IMR-90 (cell line): ENCODE measurements at regions not wholly inside any gene's neighbourhood (a gene's known extent, or its start where the extent isn't known, plus 50 kb on each side); places are given as distances from the start of the nearest gene placed in this dataset.

ENCODE experiments used
- ATAC-seq: fragments of 200-7000 bp; cut with Tn5 transposase; 2 replicates; pipeline ENCODE4 v1.9.1; 2020; ENCODE audit warnings: low read depth, mild to moderate bottlenecking, moderate library complexity
- BruUV-seq: library from RNA; stranded (reverse); fragments of 400-500 nt; replicated peaks from 2 replicates; lab custom pipeline; 2021; lab: Mats Ljungman, UMichigan
- CTCF ChIA-PET: fragments of 300-600 bp; formaldehyde crosslinking; extraction: SDS; loops from one replicate; lab custom pipeline; 2021; ENCODE audit warnings: antibody characterized with exemption; lab: Yijun Ruan, JAX
- POLR2A ChIA-PET: fragments of 300-600 bp; sonication (Branson Sonifier 250); formaldehyde crosslinking; loops from one replicate; lab custom pipeline; 2022; ENCODE audit warnings: antibody characterized with exemption; ENCODE audit not compliant: unreplicated experiment; lab: Charles Lee
- DNase-seq: peaks from one replicate; pipeline ENCODE4 v3.0.0; 2013
- H2AFZ ChIP-seq: replicated peaks from 2 replicates; pipeline ENCODE3; 2013; ENCODE audit warnings: low read length, mild to moderate bottlenecking; ENCODE audit not compliant: poor library complexity
- H2AK5ac ChIP-seq: 2 replicates; pipeline ENCODE4 v1.6.1; 2013; ENCODE audit warnings: low read depth, low read length, inconsistent platforms
- H2AK9ac ChIP-seq: replicated peaks from 2 replicates; pipeline ENCODE3; 2013; ENCODE audit warnings: mild to moderate bottlenecking, low read depth, low read length, moderate library complexity; ENCODE audit not compliant: poor library complexity
- H2BK120ac ChIP-seq: 2 replicates; pipeline ENCODE4 v1.6.1; 2013; ENCODE audit warnings: low read depth, low read length, inconsistent platforms
- H2BK15ac ChIP-seq: 3 replicates; pipeline ENCODE4 v1.6.1; 2013; ENCODE audit warnings: low read depth, low read length, inconsistent platforms
- H2BK20ac ChIP-seq: 2 replicates; pipeline ENCODE4 v1.6.1; 2013; ENCODE audit warnings: low read depth, mild to moderate bottlenecking, inconsistent platforms, low read length, moderate library complexity
- H2BK5ac ChIP-seq: 2 replicates; pipeline ENCODE4 v1.6.1; 2013; ENCODE audit warnings: mild to moderate bottlenecking, low read depth, low read length, inconsistent platforms; ENCODE audit not compliant: poor library complexity, severe bottlenecking
- H3K14ac ChIP-seq: replicated peaks from 2 replicates; pipeline ENCODE4 v1.6.1; 2013; ENCODE audit warnings: low read depth, low read length, inconsistent platforms
- H3K18ac ChIP-seq: 2 replicates; pipeline ENCODE4 v1.6.1; 2013; ENCODE audit warnings: low read depth, low read length, control low read depth
- H3K23ac ChIP-seq: 2 replicates; pipeline ENCODE4 v1.6.1; 2013; ENCODE audit warnings: low read depth, low read length, inconsistent platforms
- H3K27ac ChIP-seq: 2 replicates; pipeline ENCODE4 v1.5.1; 2013; ENCODE audit warnings: mild to moderate bottlenecking, control low read depth, low read length; ENCODE audit not compliant: insufficient read depth
- H3K27me3 ChIP-seq: 2 replicates; pipeline ENCODE4 v1.6.1; 2013; ENCODE audit warnings: low read length; ENCODE audit not compliant: control insufficient read depth, insufficient read depth
- H3K36me3 ChIP-seq: 2 replicates; pipeline ENCODE4 v1.6.1; 2013; ENCODE audit warnings: low read length, mixed read lengths; ENCODE audit not compliant: control insufficient read depth, insufficient read depth
- H3K4ac ChIP-seq: 2 replicates; pipeline ENCODE4 v1.6.1; 2013; ENCODE audit warnings: low read depth, low read length, inconsistent platforms
- H3K4me1 ChIP-seq: 2 replicates; pipeline ENCODE4 v1.6.1; 2013; ENCODE audit warnings: low read length, mixed read lengths; ENCODE audit not compliant: control insufficient read depth, insufficient read depth
- H3K4me2 ChIP-seq: 2 replicates; pipeline ENCODE4 v1.6.1; 2013; ENCODE audit warnings: low read depth, mild to moderate bottlenecking, control low read depth, low read length, moderate library complexity
- H3K4me3 ChIP-seq: 2 replicates; pipeline ENCODE4 v1.5.1; 2013; ENCODE audit warnings: low read depth, mild to moderate bottlenecking, control low read depth, low read length, moderate library complexity; ENCODE audit not compliant: insufficient read depth
- H3K56ac ChIP-seq: 2 replicates; pipeline ENCODE4 v1.6.1; 2013; ENCODE audit warnings: low read length, inconsistent platforms; ENCODE audit not compliant: insufficient read depth; ENCODE audit errors: extremely low read depth
- H3K79me1 ChIP-seq, 2 experiments: 2 replicates each; pipeline ENCODE4 v1.6.1; 2013; ENCODE audit warnings: low read length in 2 of 2, inconsistent platforms in 1 of 2, low read depth in 1 of 2
- H3K9ac ChIP-seq: 2 replicates; pipeline ENCODE4 v1.6.1; 2013; ENCODE audit warnings: low read depth, low read length, control low read depth
- H3K9me1 ChIP-seq: 2 replicates; pipeline ENCODE4 v1.6.1; 2013; ENCODE audit warnings: low read length, inconsistent platforms; ENCODE audit not compliant: insufficient read depth
- H3K9me3 ChIP-seq: 2 replicates; pipeline ENCODE4 v1.6.1; 2013; ENCODE audit warnings: low read length; ENCODE audit not compliant: control insufficient read depth, insufficient read depth
- H4K20me1 ChIP-seq: 2 replicates; pipeline ENCODE4 v1.6.1; 2013; ENCODE audit warnings: low read length, inconsistent platforms; ENCODE audit not compliant: insufficient read depth
- H4K5ac ChIP-seq: 2 replicates; pipeline ENCODE4 v1.6.1; 2013; ENCODE audit warnings: mild to moderate bottlenecking, low read depth, low read length, control low read depth
- H4K8ac ChIP-seq, 2 experiments: 2 replicates each; pipeline ENCODE4 v1.6.1; 2013; ENCODE audit warnings: low read depth in 2 of 2, low read length in 2 of 2, control low read depth in 1 of 2, inconsistent platforms in 1 of 2
- H4K91ac ChIP-seq: 2 replicates; pipeline ENCODE4 v1.6.1; 2013; ENCODE audit warnings: low read depth, low read length, inconsistent platforms; ENCODE audit not compliant: insufficient read depth
- WGBS, 2 experiments: methylation state at CpG; one replicate each; pipeline versions ENCODE4 v1.1.5 to v1.1.7; 2013; ENCODE audit warnings: missing lambda C conversion rate in 2 of 2; ENCODE audit not compliant: insufficient read length in 1 of 2; ENCODE audit errors: extremely low coverage in 2 of 2; 5-methylcytosine and 5-hydroxymethylcytosine counted together
- dilution Hi-C: fragments of 300-500 bp; cut with HindIII; formaldehyde crosslinking; loops from one replicate; pipeline ENCODE4 v1.14.3; 2018; ENCODE audit warnings: low sequenced_read_pairs; ENCODE audit not compliant: unreplicated experiment
- in situ Hi-C: fragments of 300-500 bp; cut with MboI; formaldehyde crosslinking; loops from 3 replicates; pipeline ENCODE4 v1.14.3; 2019; ENCODE audit warnings: low sequenced_read_pairs, inconsistent platforms, mixed read lengths
- intact Hi-C: fragments of 100-400 bp; cut with micrococcal nuclease; formaldehyde crosslinking; loops from 2 replicates; pipeline ENCODE4 v1.10.0; 2022
- TF ChIP-seq, protein P1 (sequence below): fragments of 150-350 bp; IDR thresholded peaks from 2 replicates; pipeline ENCODE4 v1.6.1; 2016; ENCODE audit warnings: low read depth, mild to moderate bottlenecking, low read length, moderate library complexity, borderline replicate concordance

DNA sequence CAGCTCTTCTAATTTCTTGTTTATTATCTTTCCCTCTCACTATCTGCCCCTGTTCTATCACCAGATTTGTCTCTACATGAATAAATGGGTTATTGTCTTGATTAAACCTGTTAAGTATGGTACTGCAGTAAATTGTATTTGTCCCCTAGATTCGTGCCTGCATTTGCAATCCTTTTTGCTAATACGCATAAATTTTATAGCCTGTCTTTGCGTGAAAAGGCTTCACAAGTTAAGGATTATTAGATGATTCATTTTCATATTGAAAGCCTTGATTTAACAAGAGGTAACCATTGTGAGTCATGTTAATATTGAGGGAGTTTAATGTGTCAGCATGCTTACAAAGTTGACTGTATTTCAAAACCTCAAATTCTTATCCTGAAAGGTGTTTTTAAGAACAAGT is 204.6 kb downstream of the PCSK1 start:
- Histone ChIP-seq H3K4ac (no peak overlapping the region; the same call in 1 of the 2 replicates), H3K23ac (no peak overlapping the region), H3K4me1 (peaks cover 9% of the 10 kb centered on the region), H3K14ac (no peak overlapping the region), H3K4me2 (no peak overlapping the region), H2AFZ (no peak overlapping the region), H4K5ac (peak overlapping the region; percentile 43; the same call in 1 of the 2 replicates), H4K20me1 (no peaks in the 10 kb centered on the region), H2AK5ac (no peak overlapping the region), H3K36me3 (no peaks in the 10 kb centered on the region), H3K27ac (no peak overlapping the region; the same call in 1 of the 2 replicates), H2AK9ac (no peak overlapping the region), H3K9me3 (no peaks in the 10 kb centered on the region), H4K8ac (peak overlapping the region in 1 of 2 experiments; percentile 100; a peak in 2 of 4 replicates), H3K9me1 (peaks cover 8% of the 10 kb centered on the region; the same call in 1 of the 2 replicates), H2BK15ac (peak overlapping the region; percentile 36; the same call in 2 of the 3 replicates), H3K56ac (no peak overlapping the region), H2BK120ac (peak overlapping the region; percentile 100), H3K4me3 (no peak overlapping the region), H3K27me3 (no peaks in the 10 kb centered on the region), H3K9ac (no peak overlapping the region), H2BK20ac (peak overlapping the region; percentile 99; the same call in 1 of the 2 replicates), H4K91ac (no peak overlapping the region), H3K79me1 (peaks cover 9% of the 10 kb centered on the region in 2 experiments; a peak in 2 of 4 replicates), H2BK5ac (peak overlapping the region; percentile 98), H3K18ac (peak overlapping the region; percentile 86)
- no CpG with 5 or more reads among the region's 3 CpGs for WGBS, 2 experiments
- DNase-seq (peak; percentile 49), ATAC-seq (no peak)
- dilution Hi-C loops (no loop called here), in situ Hi-C loops (no loop called here), intact Hi-C loops (loop anchor here (5.0 kb wide), 2 partner anchors 109 to 371 kb away; no protein-coding TSS in a partner anchor)
- ChIA-PET POLR2A (interaction anchor here (0.6 kb wide), 2 partner anchors 12 to 270 kb away, joined by 3 read pairs; no protein-coding TSS in a partner anchor), CTCF (no interaction called here)
- TF ChIP-seq, protein P1, sequence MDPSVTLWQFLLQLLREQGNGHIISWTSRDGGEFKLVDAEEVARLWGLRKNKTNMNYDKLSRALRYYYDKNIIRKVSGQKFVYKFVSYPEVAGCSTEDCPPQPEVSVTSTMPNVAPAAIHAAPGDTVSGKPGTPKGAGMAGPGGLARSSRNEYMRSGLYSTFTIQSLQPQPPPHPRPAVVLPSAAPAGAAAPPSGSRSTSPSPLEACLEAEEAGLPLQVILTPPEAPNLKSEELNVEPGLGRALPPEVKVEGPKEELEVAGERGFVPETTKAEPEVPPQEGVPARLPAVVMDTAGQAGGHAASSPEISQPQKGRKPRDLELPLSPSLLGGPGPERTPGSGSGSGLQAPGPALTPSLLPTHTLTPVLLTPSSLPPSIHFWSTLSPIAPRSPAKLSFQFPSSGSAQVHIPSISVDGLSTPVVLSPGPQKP: no peak
- BruUV-seq: no TSS peak
